Esophagus squamous epithelium (tissue), 4 donors: ENCODE measurements at regions not wholly inside any gene's neighbourhood (a gene's known extent, or its start where the extent isn't known, plus 50 kb on each side); places are given as distances from the start of the nearest gene placed in this dataset.

Experiments
- CTCF ChIP-seq, 6 experiments: fragments of 450-650 bp in 4 of 6; fragments of 200-600 bp in 2 of 6; sonication (generic) in 2 of 6; IDR thresholded peaks; one replicate each; pipeline ENCODE4 v1.5.1; 2016 to 2019; ENCODE audit warnings: antibody characterized with exemption in 6 of 6, mild to moderate bottlenecking in 4 of 6, moderate library complexity in 4 of 6
- POLR2A ChIP-seq, 4 donors: fragments of 450-650 bp; IDR thresholded peaks; one replicate each; pipeline ENCODE4 v1.6.1; 2017; ENCODE audit warnings: antibody characterized with exemption in 4 of 4, mild to moderate bottlenecking in 4 of 4, moderate library complexity in 3 of 4

- no peak for TF ChIP-seq CTCF (IDR thresholded peaks at IDR 0.05)
- TF ChIP-seq POLR2A (IDR thresholded peaks at IDR 0.05), result no peak
These were observed 381.9 kb downstream of the SETD4 start for GRCh38 chr21:35678393-35678792.
